ENCODE measurements at regions not wholly inside any gene's neighbourhood (a gene's known extent, or its start where the extent isn't known, plus 50 kb on each side); places are given as distances from the start of the nearest gene placed in this dataset.

DNA sequence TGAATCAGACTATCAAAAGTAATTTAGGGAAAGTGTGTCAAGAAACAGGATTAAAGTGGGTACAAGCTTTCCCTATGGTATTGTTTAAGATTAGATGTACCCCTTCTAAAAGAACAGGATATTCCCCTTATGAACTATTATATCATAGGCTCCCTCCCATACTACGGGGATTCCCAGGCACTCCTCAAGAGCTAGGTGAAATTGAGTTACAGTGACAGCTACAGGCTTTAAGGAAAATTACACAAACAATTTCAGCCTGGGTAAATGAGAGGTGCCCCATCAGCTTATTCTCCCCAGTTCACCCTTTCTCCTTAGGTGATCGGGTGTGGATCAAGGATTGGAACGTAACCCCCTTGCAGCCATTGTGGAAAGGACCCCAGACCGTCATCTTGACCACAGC lies 240.8 kb upstream of the CNTN6 start:
- Histone ChIP-seq H3K4me1 (ENCODE audit: control insufficient read depth, insufficient read depth, low read length) (no peaks in the 10 kb centered on the region), H3K9me3 (replicated peaks; ENCODE audit: control insufficient read depth, low read depth, low read length) (peaks cover 2% of the 10 kb centered on the region), H3K27ac (ENCODE audit: low read length) (no peak overlapping the region), H3K27me3 (ENCODE audit: control insufficient read depth, insufficient read depth, low read length) (no peaks in the 10 kb centered on the region), H3K4me3 (ENCODE audit: low read length) (no peak overlapping the region), H3K36me3 (ENCODE audit: control insufficient read depth, insufficient read depth, low read length) (no peaks in the 10 kb centered on the region)
- no CpG with 5 or more reads among the region's 4 CpGs for WGBS (ENCODE audit: insufficient coverage)
- DNase-seq, result no peak

DNA sequence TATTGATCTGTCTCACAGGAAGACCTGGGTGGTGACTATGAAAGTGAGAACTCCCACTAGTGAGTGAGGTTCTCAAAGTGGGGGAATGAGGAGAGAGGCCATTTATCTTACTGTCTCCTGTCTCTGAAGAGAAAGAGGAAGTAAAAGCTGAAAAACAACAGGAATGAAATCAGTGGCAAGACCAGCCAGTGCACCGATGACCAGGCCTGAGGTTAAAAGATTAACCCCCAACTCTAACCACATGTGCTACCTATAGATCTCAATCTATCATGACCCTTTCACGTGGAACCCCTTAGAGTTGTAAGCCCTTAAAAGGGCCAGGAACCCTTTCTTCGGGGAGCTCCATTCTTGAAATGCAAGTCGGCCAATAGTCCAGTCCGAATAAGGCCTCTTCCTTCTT lies 239.3 kb upstream of the CNTN6 start:
- no peak overlapping the region for H3K4me3 ChIP-seq (ENCODE audit: low read length)
- WGBS (ENCODE audit: insufficient coverage), result 84% methylated on average over 3 of the region's 5 CpGs
- no peaks in the 10 kb centered on the region for H3K4me1 ChIP-seq (ENCODE audit: control insufficient read depth, insufficient read depth, low read length)
- DNase-seq, result no peak
- no peaks in the 10 kb centered on the region for H3K36me3 ChIP-seq (ENCODE audit: control insufficient read depth, insufficient read depth, low read length)
- no peaks in the 10 kb centered on the region for H3K27me3 ChIP-seq (ENCODE audit: control insufficient read depth, insufficient read depth, low read length)
- no peak overlapping the region for H3K27ac ChIP-seq (ENCODE audit: low read length)
- peaks cover 6% of the 10 kb centered on the region for H3K9me3 ChIP-seq (replicated peaks; ENCODE audit: control insufficient read depth, low read depth, low read length)

DNA sequence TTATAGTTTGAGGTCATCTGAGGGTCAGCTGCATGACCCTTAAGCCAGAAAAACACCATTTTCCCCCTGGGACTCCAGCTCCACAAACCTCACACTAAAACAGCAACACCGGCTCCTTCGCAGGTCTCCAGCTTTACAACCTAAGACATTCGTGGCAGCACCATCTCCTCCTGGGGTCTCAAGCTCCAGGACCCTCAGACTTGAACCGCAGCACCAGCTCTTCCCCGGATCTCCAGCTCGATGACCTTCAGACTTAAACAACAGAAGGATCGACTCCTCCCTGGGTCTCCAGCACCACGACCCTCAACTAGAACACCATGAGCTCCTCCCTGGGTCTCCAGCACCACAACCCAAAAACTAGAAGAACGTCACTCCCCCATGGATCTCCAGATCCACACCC lies 233.7 kb upstream of the CNTN6 start:
- H3K27me3 ChIP-seq (ENCODE audit: control insufficient read depth, insufficient read depth, low read length), result no peaks in the 10 kb centered on the region
- no peak overlapping the region for H3K4me3 ChIP-seq (ENCODE audit: low read length)
- no peak overlapping the region for H3K27ac ChIP-seq (ENCODE audit: low read length)
- peaks cover 6% of the 10 kb centered on the region for H3K9me3 ChIP-seq (replicated peaks; ENCODE audit: control insufficient read depth, low read depth, low read length)
- no peak for DNase-seq
- 91% methylated on average over 9 of the region's 9 CpGs for WGBS (ENCODE audit: insufficient coverage)
- H3K36me3 ChIP-seq (ENCODE audit: control insufficient read depth, insufficient read depth, low read length), result no peaks in the 10 kb centered on the region
- H3K4me1 ChIP-seq (ENCODE audit: control insufficient read depth, insufficient read depth, low read length), result no peaks in the 10 kb centered on the region

DNA sequence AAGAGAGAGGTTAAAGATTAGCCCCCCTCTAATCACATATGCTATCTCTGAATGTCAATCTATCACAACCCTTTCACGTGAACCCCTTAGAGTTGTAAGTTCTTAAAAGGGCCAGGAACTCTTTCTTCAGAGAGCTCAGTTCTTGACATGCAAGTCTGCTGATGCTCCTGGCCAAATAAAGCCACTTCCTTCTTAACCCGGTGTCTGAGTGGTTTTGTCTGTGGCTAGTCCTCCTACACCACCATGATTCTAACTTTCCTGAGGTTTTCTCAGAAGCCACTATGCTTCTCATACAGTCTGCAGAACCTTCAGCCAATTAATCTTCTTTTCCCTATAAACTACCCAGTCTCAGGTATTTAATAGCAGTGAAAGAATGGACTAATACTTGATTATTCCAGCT lies 231.1 kb upstream of the CNTN6 start:
- Histone ChIP-seq H3K27ac (ENCODE audit: low read length) (no peak overlapping the region), H3K27me3 (ENCODE audit: control insufficient read depth, insufficient read depth, low read length) (no peaks in the 10 kb centered on the region), H3K4me1 (ENCODE audit: control insufficient read depth, insufficient read depth, low read length) (no peaks in the 10 kb centered on the region), H3K4me3 (ENCODE audit: low read length) (no peak overlapping the region), H3K9me3 (replicated peaks; ENCODE audit: control insufficient read depth, low read depth, low read length) (peaks cover 6% of the 10 kb centered on the region), H3K36me3 (ENCODE audit: control insufficient read depth, insufficient read depth, low read length) (no peaks in the 10 kb centered on the region)
- WGBS (ENCODE audit: insufficient coverage), result 86% methylated on average over 1 of the region's 2 CpGs
- no peak for DNase-seq

DNA sequence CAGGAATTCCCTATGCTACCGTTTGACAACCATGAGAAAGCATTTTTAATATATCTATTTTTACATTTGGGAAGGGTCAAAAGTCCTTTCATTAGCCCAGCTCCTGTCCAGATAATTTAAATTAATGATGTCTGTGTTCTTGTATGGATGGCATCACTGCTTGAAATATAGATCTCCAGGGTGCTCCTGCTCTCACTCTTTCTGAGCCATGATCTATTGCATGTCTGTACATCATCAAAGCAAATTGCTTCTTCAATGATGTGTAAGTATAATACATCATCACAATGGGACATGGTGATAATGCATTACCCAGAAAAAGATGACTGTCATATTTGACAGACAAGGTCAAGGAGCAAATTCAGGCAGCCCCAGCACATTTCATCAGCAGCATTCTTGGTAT lies 223.6 kb upstream of the CNTN6 start:
- DNase-seq, result no peak
- H3K9me3 ChIP-seq (replicated peaks; ENCODE audit: control insufficient read depth, low read depth, low read length), result no peaks in the 10 kb centered on the region
- H3K4me1 ChIP-seq (ENCODE audit: control insufficient read depth, insufficient read depth, low read length), result no peaks in the 10 kb centered on the region
- H3K4me3 ChIP-seq (ENCODE audit: low read length), result no peak overlapping the region
- no peaks in the 10 kb centered on the region for H3K27me3 ChIP-seq (ENCODE audit: control insufficient read depth, insufficient read depth, low read length)
- H3K36me3 ChIP-seq (ENCODE audit: control insufficient read depth, insufficient read depth, low read length), result no peaks in the 10 kb centered on the region
- no peak overlapping the region for H3K27ac ChIP-seq (ENCODE audit: low read length)
- WGBS (ENCODE audit: insufficient coverage), result no CpG with 5 or more reads among the region's 1 CpG

DNA sequence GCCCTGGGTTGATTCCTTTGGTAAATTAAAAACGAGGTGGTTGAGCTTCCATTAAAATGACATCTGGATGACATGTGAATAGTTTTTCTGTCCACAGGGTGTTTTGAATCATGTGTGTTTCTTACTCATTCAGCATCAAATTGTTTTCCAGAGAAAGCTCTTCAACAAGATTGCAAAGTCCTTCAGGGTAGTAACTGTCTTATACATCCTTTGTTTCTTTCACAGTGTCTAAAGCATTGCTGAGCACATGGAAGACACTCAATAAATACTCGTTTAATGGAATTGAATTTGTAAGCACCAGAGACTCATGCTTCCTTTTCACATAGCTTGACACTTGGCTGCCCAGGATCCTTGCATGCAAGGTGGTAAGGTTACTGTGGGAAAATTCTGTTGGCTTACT lies 223.1 kb upstream of the CNTN6 start:
- Histone ChIP-seq H3K9me3 (replicated peaks; ENCODE audit: control insufficient read depth, low read depth, low read length) (no peaks in the 10 kb centered on the region), H3K27me3 (ENCODE audit: control insufficient read depth, insufficient read depth, low read length) (no peaks in the 10 kb centered on the region), H3K36me3 (ENCODE audit: control insufficient read depth, insufficient read depth, low read length) (no peaks in the 10 kb centered on the region), H3K27ac (ENCODE audit: low read length) (no peak overlapping the region), H3K4me1 (ENCODE audit: control insufficient read depth, insufficient read depth, low read length) (no peaks in the 10 kb centered on the region), H3K4me3 (ENCODE audit: low read length) (no peak overlapping the region)
- DNase-seq, result peak; percentile 38
- no CpG with 5 or more reads among the region's 2 CpGs for WGBS (ENCODE audit: insufficient coverage)

DNA sequence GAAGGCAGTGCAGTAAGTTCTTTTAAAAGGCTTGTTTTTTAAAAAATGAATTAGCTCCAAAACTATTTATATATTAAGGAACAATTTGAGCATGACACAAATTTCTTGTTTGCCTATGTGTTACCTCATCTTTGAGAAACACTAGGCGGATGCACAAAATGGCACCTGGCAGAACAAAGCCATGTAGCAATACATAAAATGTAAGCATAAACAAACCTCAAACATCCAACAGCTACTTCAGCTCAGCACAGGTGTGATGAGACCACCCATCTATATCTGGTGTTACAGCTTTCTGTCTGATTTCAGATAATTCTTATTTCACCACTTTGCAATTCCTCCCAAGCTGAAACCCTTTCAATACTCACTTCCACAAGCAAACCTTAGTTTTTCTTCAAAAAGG lies 221.2 kb upstream of the CNTN6 start:
- no peaks in the 10 kb centered on the region for H3K27me3 ChIP-seq (ENCODE audit: control insufficient read depth, insufficient read depth, low read length)

DNA sequence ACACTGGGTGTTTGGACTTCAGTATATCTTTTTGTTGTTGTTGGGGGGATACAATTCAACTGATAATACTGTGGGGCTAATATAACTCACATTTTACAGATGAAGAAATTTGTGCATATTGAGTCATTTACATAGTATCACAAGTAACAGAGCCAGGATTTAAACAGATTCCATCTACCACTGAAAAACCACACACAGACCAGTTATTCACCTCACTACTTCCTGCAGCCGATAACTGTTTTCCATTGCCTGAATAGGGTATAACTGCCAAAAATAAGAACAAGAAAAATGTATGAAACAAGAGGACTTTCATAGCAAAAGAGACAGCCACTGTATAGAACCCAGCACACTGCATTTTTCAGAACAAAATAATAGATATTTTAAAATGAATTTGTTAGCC lies 215.8 kb upstream of the CNTN6 start:
- Histone ChIP-seq H3K27ac (ENCODE audit: low read length) (no peak overlapping the region), H3K4me3 (ENCODE audit: low read length) (no peak overlapping the region), H3K4me1 (ENCODE audit: control insufficient read depth, insufficient read depth, low read length) (no peaks in the 10 kb centered on the region), H3K27me3 (ENCODE audit: control insufficient read depth, insufficient read depth, low read length) (no peaks in the 10 kb centered on the region), H3K36me3 (ENCODE audit: control insufficient read depth, insufficient read depth, low read length) (no peaks in the 10 kb centered on the region), H3K9me3 (replicated peaks; ENCODE audit: control insufficient read depth, low read depth, low read length) (no peaks in the 10 kb centered on the region)
- DNase-seq, result no peak
- no CpG with 5 or more reads among the region's 1 CpG for WGBS (ENCODE audit: insufficient coverage)

More for the DNA sequence above, 221.2 kb upstream of the CNTN6 start:
- Histone ChIP-seq H3K4me3 (ENCODE audit: low read length) (no peak overlapping the region), H3K4me1 (ENCODE audit: control insufficient read depth, insufficient read depth, low read length) (no peaks in the 10 kb centered on the region), H3K9me3 (replicated peaks; ENCODE audit: control insufficient read depth, low read depth, low read length) (no peaks in the 10 kb centered on the region), H3K36me3 (ENCODE audit: control insufficient read depth, insufficient read depth, low read length) (no peaks in the 10 kb centered on the region), H3K27ac (ENCODE audit: low read length) (no peak overlapping the region)
- no peak for DNase-seq
- WGBS (ENCODE audit: insufficient coverage), result 67% methylated on average over 1 of the region's 1 CpG

DNA sequence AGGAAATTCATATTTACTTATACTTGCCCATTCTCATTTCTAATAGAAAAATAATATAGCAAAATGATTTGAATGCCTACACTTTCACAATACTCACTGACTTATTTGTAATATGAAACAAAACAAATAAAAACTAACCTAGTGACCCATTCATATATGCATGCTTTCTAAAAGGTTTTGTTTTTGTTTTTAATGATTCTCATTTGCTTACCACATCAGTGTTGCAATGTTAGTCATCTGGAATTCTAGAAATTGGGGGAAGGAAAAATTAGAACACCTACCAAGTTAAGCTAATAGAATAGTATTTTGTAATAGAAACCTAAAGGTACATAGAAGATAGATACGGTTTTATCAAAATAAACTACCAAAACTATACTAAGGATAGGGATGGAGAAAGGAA lies 214.1 kb upstream of the CNTN6 start:
- no peaks in the 10 kb centered on the region for H3K9me3 ChIP-seq (replicated peaks; ENCODE audit: control insufficient read depth, low read depth, low read length)
- H3K4me1 ChIP-seq (ENCODE audit: control insufficient read depth, insufficient read depth, low read length), result no peaks in the 10 kb centered on the region
- no peak overlapping the region for H3K4me3 ChIP-seq (ENCODE audit: low read length)
- H3K36me3 ChIP-seq (ENCODE audit: control insufficient read depth, insufficient read depth, low read length), result no peaks in the 10 kb centered on the region
- no peak for DNase-seq
- no peak overlapping the region for H3K27ac ChIP-seq (ENCODE audit: low read length)
- no peaks in the 10 kb centered on the region for H3K27me3 ChIP-seq (ENCODE audit: control insufficient read depth, insufficient read depth, low read length)
- no CpG with 5 or more reads among the region's 1 CpG for WGBS (ENCODE audit: insufficient coverage)

DNA sequence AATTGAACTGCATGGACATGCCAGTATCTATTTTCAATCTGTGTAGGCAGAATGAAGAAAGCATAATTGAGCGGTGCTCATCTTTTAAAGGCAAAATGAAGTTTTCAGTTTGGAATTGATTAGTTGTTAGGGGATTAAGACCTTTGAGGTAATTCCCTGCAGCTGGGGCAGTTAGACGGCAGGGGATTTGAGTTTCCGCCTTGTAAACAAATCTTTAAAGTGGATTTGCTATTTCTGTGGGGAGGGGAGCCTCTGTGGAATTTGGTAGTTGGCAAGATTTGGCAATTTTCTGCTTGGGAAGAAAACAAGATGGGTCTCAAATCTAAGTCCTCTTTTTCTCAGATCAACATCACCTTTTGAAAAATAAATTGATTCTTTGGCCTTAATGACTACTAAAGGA lies 212.5 kb upstream of the CNTN6 start:
- Histone ChIP-seq H3K4me3 (ENCODE audit: low read length) (no peak overlapping the region), H3K27me3 (ENCODE audit: control insufficient read depth, insufficient read depth, low read length) (no peaks in the 10 kb centered on the region), H3K9me3 (replicated peaks; ENCODE audit: control insufficient read depth, low read depth, low read length) (no peaks in the 10 kb centered on the region), H3K27ac (ENCODE audit: low read length) (no peak overlapping the region), H3K36me3 (ENCODE audit: control insufficient read depth, insufficient read depth, low read length) (no peaks in the 10 kb centered on the region), H3K4me1 (ENCODE audit: control insufficient read depth, insufficient read depth, low read length) (no peaks in the 10 kb centered on the region)
- no peak for DNase-seq
- 28% methylated on average over 3 of the region's 3 CpGs for WGBS (ENCODE audit: insufficient coverage)

DNA sequence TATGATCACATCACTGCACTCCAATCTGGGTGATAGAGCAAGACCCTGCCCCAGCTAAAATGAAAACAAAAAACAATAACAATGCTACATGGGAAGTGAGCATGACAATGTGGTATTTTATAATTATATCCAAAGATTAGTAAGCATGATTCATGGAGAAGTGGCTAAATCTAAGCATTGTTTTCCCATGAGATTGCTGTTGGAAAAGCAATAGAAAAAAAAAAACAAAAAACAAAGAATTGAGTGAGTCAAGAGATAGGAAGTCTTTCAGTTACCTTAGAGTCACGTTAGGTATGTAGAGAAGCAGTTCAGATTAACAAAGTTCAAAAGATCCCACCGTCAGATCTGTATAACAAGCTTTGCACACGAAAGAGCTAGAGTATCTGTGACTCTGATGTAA lies 210.3 kb upstream of the CNTN6 start:
- H3K27me3 ChIP-seq (ENCODE audit: control insufficient read depth, insufficient read depth, low read length), result no peaks in the 10 kb centered on the region
- no peak overlapping the region for H3K4me3 ChIP-seq (ENCODE audit: low read length)
- no peaks in the 10 kb centered on the region for H3K4me1 ChIP-seq (ENCODE audit: control insufficient read depth, insufficient read depth, low read length)
- no peaks in the 10 kb centered on the region for H3K36me3 ChIP-seq (ENCODE audit: control insufficient read depth, insufficient read depth, low read length)
- no CpG with 5 or more reads among the region's 3 CpGs for WGBS (ENCODE audit: insufficient coverage)
- no peak overlapping the region for H3K27ac ChIP-seq (ENCODE audit: low read length)
- DNase-seq, result no peak
- H3K9me3 ChIP-seq (replicated peaks; ENCODE audit: control insufficient read depth, low read depth, low read length), result no peaks in the 10 kb centered on the region
